HCT116 (cell line): ENCODE measurements at regions not wholly inside any gene's neighbourhood (a gene's known extent, or its start where the extent isn't known, plus 50 kb on each side); places are given as distances from the start of the nearest gene placed in this dataset.

Experiments
- ATAC-seq: fragments of 200-7000 bp; cut with Tn5 transposase; 2 replicates; pipeline ENCODE4 v1.9.1; 2020; ENCODE audit warnings: mild to moderate bottlenecking, moderate library complexity
- BruUV-seq: library from RNA; stranded (reverse); fragments of 400-500 nt; replicated peaks from 2 replicates; lab custom pipeline; 2021; lab: Mats Ljungman, UMichigan
- CTCF ChIA-PET: fragments of 300-600 bp; sonication (Branson Sonifier 250); formaldehyde crosslinking; loops from one replicate; lab custom pipeline; 2021; ENCODE audit warnings: antibody characterized with exemption; lab: Charles Lee
- POLR2A ChIA-PET: fragments of 300-600, 350-600 bp; sonication (Branson Sonifier 250); formaldehyde crosslinking; loops from one replicate; lab custom pipeline; 2021; ENCODE audit warnings: antibody characterized with exemption; lab: Charles Lee
- RAD21 ChIA-PET, 2 experiments: fragments of 300-600 bp; sonication (Branson Sonifier 250); formaldehyde crosslinking; loops; one replicate each; lab custom pipeline; 2023; ENCODE audit warnings: low total read pairs in 2 of 2; ENCODE audit not compliant: uncharacterized antibody in 2 of 2, unreplicated experiment in 2 of 2, low non-redundant PET in 1 of 2; lab: Charles Lee
- DNase-seq: peaks from one replicate; pipeline ENCODE4 v3.0.0-alpha.2; 2010; ENCODE audit warnings: low read depth, low spot score
- H2AFZ ChIP-seq: fragments of 200-600 bp; shearing (Covaris generic), sonication (generic); 2 replicates; pipeline ENCODE4 v1.6.1; 2017; ENCODE audit warnings: low read depth, mixed run types, mixed read lengths, antibody characterized with exemption, low read length; ENCODE audit not compliant: poor library complexity, severe bottlenecking
- H3K27ac ChIP-seq: 2 replicates; pipeline ENCODE4 v1.5.1; 2012; ENCODE audit warnings: low read depth, low read length
- H3K27me3 ChIP-seq: fragments of 200-600 bp; sonication (generic); 2 replicates; pipeline ENCODE4 v1.6.1; 2016; ENCODE audit warnings: mixed run types, low read length, mixed read lengths; ENCODE audit not compliant: insufficient read depth
- H3K36me3 ChIP-seq, 2 experiments: fragments of 200-500 bp in 1 of 2; fragments of 200-600 bp in 1 of 2; sonication (Bioruptor generic) in 1 of 2; sonication (generic) in 1 of 2; 2 replicates each; pipeline versions ENCODE4 v1.5.1 to v1.6.1; 2014 to 2016; ENCODE audit warnings: low read length in 2 of 2, inconsistent platforms in 1 of 2, mixed read lengths in 1 of 2, mixed run types in 1 of 2; ENCODE audit not compliant: insufficient read depth in 2 of 2, control insufficient read depth in 1 of 2
- H3K4me1 ChIP-seq, 2 experiments: fragments of 200-600 bp in 1 of 2; sonication (generic) in 1 of 2; 2 replicates each; pipeline versions ENCODE4 v1.5.1 to v1.6.1; 2012 to 2017; ENCODE audit warnings: low read length in 2 of 2, inconsistent platforms in 1 of 2, mild to moderate bottlenecking in 1 of 2, mixed read lengths in 1 of 2, mixed run types in 1 of 2, moderate library complexity in 1 of 2; ENCODE audit not compliant: insufficient read depth in 2 of 2, control insufficient read depth in 1 of 2
- H3K4me2 ChIP-seq: fragments of 200-600 bp; sonication (generic); 2 replicates; pipeline ENCODE4 v1.6.1; 2017; ENCODE audit warnings: mixed run types, low read length, mixed read lengths
- H3K4me3 ChIP-seq, 2 experiments: fragments of 200-600 bp in 1 of 2; sonication (generic) in 1 of 2; replicated peaks in 1 of 2; 2 replicates each; pipeline ENCODE4 v1.5.1; 2011 to 2016; ENCODE audit warnings: low read length in 2 of 2, control low read depth in 1 of 2, low read depth in 1 of 2, mild to moderate bottlenecking in 1 of 2, mixed read lengths in 1 of 2, mixed run types in 1 of 2
- H3K79me2 ChIP-seq: fragments of 200-600 bp; sonication (generic); 2 replicates; pipeline ENCODE4 v1.6.1; 2017; ENCODE audit warnings: mild to moderate bottlenecking, mixed run types, low read length, moderate library complexity, mixed read lengths; ENCODE audit not compliant: insufficient read depth
- H3K9ac ChIP-seq: fragments of 200-600 bp; sonication (generic); 2 replicates; pipeline ENCODE4 v1.6.1; 2016; ENCODE audit warnings: low read length, mixed read lengths
- H3K9me2 ChIP-seq: fragments of 200-600 bp; sonication (generic), shearing (Covaris generic); 2 replicates; pipeline ENCODE4 v1.6.1; 2017; ENCODE audit warnings: mixed run types, mild to moderate bottlenecking, moderate library complexity; ENCODE audit not compliant: insufficient read depth
- H3K9me3 ChIP-seq, 2 experiments: fragments of 200-500 bp in 1 of 2; fragments of 200-600 bp in 1 of 2; sonication (Bioruptor generic) in 1 of 2; sonication (generic) in 1 of 2; 2 replicates each; pipeline ENCODE4 v1.6.1; 2014 to 2017; ENCODE audit warnings: low read length in 2 of 2, mixed read lengths in 2 of 2, inconsistent platforms in 1 of 2, low read depth in 1 of 2, mild to moderate bottlenecking in 1 of 2, mixed run types in 1 of 2, moderate library complexity in 1 of 2; ENCODE audit not compliant: control insufficient read depth in 1 of 2, insufficient read depth in 1 of 2
- H4K20me1 ChIP-seq: fragments of 200-600 bp; sonication (generic), shearing (Covaris generic); 2 replicates; pipeline ENCODE4 v1.6.1; 2017; ENCODE audit warnings: mixed run types, mild to moderate bottlenecking, moderate library complexity; ENCODE audit not compliant: insufficient read depth
- ATF3 ChIP-seq: IDR thresholded peaks from 2 replicates; pipeline ENCODE4 v1.6.1; 2012
- CBX3 ChIP-seq: IDR thresholded peaks from 2 replicates; pipeline ENCODE4 v1.6.1; 2012; ENCODE audit warnings: low read depth
- CTCF ChIP-seq, 3 experiments: fragments of 200-600 bp in 1 of 3; sonication (generic) in 1 of 3; IDR thresholded peaks in 2 of 3; conservative IDR thresholded peaks in 1 of 3; 2 replicates each; pipeline ENCODE4 v1.5.1; 2012 to 2017; ENCODE audit warnings: low read depth in 2 of 3, low read length in 2 of 3, antibody characterized with exemption in 1 of 3, borderline replicate concordance in 1 of 3, control low read depth in 1 of 3, mild to moderate bottlenecking in 1 of 3, mixed read lengths in 1 of 3, mixed run types in 1 of 3, moderate library complexity in 1 of 3; ENCODE audit not compliant: insufficient read depth in 1 of 3
- EGR1 ChIP-seq: IDR thresholded peaks from 2 replicates; pipeline ENCODE4 v1.6.1; 2012; ENCODE audit warnings: low read depth
- ELF1 ChIP-seq: IDR thresholded peaks from 2 replicates; pipeline ENCODE4 v1.6.1; 2012; ENCODE audit warnings: low read depth, borderline replicate concordance
- EZH2 ChIP-seq: fragments of 200-600 bp; sonication (generic); IDR thresholded peaks from 2 replicates; pipeline ENCODE4 v1.6.1; 2017; ENCODE audit warnings: antibody characterized with exemption, mixed run types
- EZH2phosphoT487 ChIP-seq: fragments of 200-600 bp; IDR thresholded peaks from 2 replicates; pipeline ENCODE4 v1.6.1; 2018; ENCODE audit warnings: antibody characterized with exemption, borderline replicate concordance
- FOSL1 ChIP-seq: IDR thresholded peaks from 2 replicates; pipeline ENCODE4 v1.6.1; 2012; ENCODE audit warnings: low read depth
- JUND ChIP-seq: IDR thresholded peaks from 2 replicates; pipeline ENCODE4 v1.6.1; 2012
- POLR2A ChIP-seq: IDR thresholded peaks from 2 replicates; pipeline ENCODE4 v1.7.0; 2011; ENCODE audit warnings: borderline replicate concordance; ENCODE audit not compliant: insufficient read depth, insufficient read length; ENCODE audit errors: extremely low read depth
- POLR2AphosphoS5 ChIP-seq: IDR thresholded peaks from 2 replicates; pipeline ENCODE4 v1.6.1; 2011; ENCODE audit warnings: mild to moderate bottlenecking, low read depth, low read length, moderate library complexity
- RAD21 ChIP-seq: IDR thresholded peaks from 2 replicates; pipeline ENCODE4 v1.6.1; 2012; ENCODE audit warnings: low read depth, mild to moderate bottlenecking
- REST ChIP-seq: IDR thresholded peaks from 2 replicates; pipeline ENCODE4 v1.6.1; 2012; ENCODE audit warnings: low read depth
- SIN3A ChIP-seq: IDR thresholded peaks from 2 replicates; pipeline ENCODE4 v1.6.1; 2012; ENCODE audit warnings: low read depth
- SP1 ChIP-seq: IDR thresholded peaks from 2 replicates; pipeline ENCODE4 v1.6.1; 2012; ENCODE audit warnings: low read depth
- SRF ChIP-seq: IDR thresholded peaks from 2 replicates; pipeline ENCODE4 v1.6.1; 2012; ENCODE audit warnings: low read depth
- ZBTB33 ChIP-seq: IDR thresholded peaks from 2 replicates; pipeline ENCODE4 v1.6.1; 2011; ENCODE audit warnings: mild to moderate bottlenecking, low read length, moderate library complexity; ENCODE audit not compliant: insufficient replicate concordance; ENCODE audit errors: extremely low read depth
- intact Hi-C: fragments of 100-400 bp; cut with micrococcal nuclease; formaldehyde crosslinking; loops from 2 replicates; pipeline ENCODE4 v1.10.0; 2022

- ChIA-PET POLR2A (no interaction called here), RAD21 (no interaction called here)
- no peak for ATAC-seq
- H3K4me2 ChIP-seq: no peak overlapping the region
- TF ChIP-seq POLR2AphosphoS5 (no peak), EZH2phosphoT487 (no peak), EGR1 (no peak), ZBTB33 (no peak), CTCF (IDR thresholded peaks at IDR 0.05 in 2 of 3, conservative IDR thresholded peaks at IDR 0.05 in 1 of 3; ENCODE audit: borderline replicate concordance in 1 of 3, insufficient read depth in 1 of 3, low read depth in 2 of 3, low read length in 2 of 3) (no peak), JUND (no peak), SP1 (no peak), ELF1 (no peak), SIN3A (no peak), RAD21 (no peak), REST (no peak), POLR2A (no peak), SRF (no peak), EZH2 (no peak), CBX3 (no peak), ATF3 (no peak), FOSL1 (no peak)
- TF ChIP-seq, all 23 proteins: peak for 0
- H3K9me2 ChIP-seq: no peaks in the 10 kb centered on the region
- H3K9me3 ChIP-seq: no peaks in the 10 kb centered on the region
- H3K27me3 ChIP-seq: no peaks in the 10 kb centered on the region
- CTCF ChIA-PET: no interaction called here
- no peak overlapping the region for H3K9ac ChIP-seq
- H3K4me1 ChIP-seq: no peaks in the 10 kb centered on the region
- no peaks in the 10 kb centered on the region for H3K36me3 ChIP-seq
- intact Hi-C loops: no loop called here
- no peak for DNase-seq
- no peak overlapping the region for H3K4me3 ChIP-seq
- H3K27ac ChIP-seq: no peak overlapping the region
- H2AFZ ChIP-seq: no peak overlapping the region
- BruUV-seq: no TSS peak
- no peaks in the 10 kb centered on the region for H3K79me2 ChIP-seq
- no peaks in the 10 kb centered on the region for H4K20me1 ChIP-seq
Measured at GRCh38 chr4:185920691-185921260, 108.8 kb upstream of the SORBS2 start.
